H9 (cell line): ENCODE measurements at regions not wholly inside any gene's neighbourhood (a gene's known extent, or its start where the extent isn't known, plus 50 kb on each side); places are given as distances from the start of the nearest gene placed in this dataset.

Experiments used
- DNase-seq: peaks from one replicate; pipeline ENCODE4 v3.0.0-alpha.2; 2017
- H2AFZ ChIP-seq: one replicate; pipeline ENCODE4 v1.6.1; 2013; ENCODE audit warnings: mild to moderate bottlenecking, low read length, control low read depth, moderate library complexity
- H2AK5ac ChIP-seq: 2 replicates; pipeline ENCODE4 v1.6.1; 2013; ENCODE audit warnings: low read length, control low read depth, mixed read lengths; ENCODE audit not compliant: insufficient read length
- H2BK120ac ChIP-seq: one replicate; pipeline ENCODE4 v1.6.1; 2013; ENCODE audit warnings: low read depth, mild to moderate bottlenecking, low read length, control low read depth, inconsistent platforms; ENCODE audit not compliant: poor library complexity, severe bottlenecking
- H2BK12ac ChIP-seq: 2 replicates; pipeline ENCODE4 v1.6.1; 2013; ENCODE audit warnings: low read length, control low read depth, mixed read lengths, low read depth; ENCODE audit not compliant: insufficient read length
- H2BK15ac ChIP-seq: 2 replicates; pipeline ENCODE4 v1.6.1; 2013; ENCODE audit warnings: low read depth, low read length, control low read depth
- H2BK20ac ChIP-seq: one replicate; pipeline ENCODE4 v1.6.1; 2013; ENCODE audit warnings: low read depth, mild to moderate bottlenecking, low read length, control low read depth, inconsistent platforms; ENCODE audit not compliant: poor library complexity, severe bottlenecking
- H2BK5ac ChIP-seq: 2 replicates; pipeline ENCODE4 v1.6.1; 2013; ENCODE audit warnings: low read length, control low read depth, mixed read lengths; ENCODE audit not compliant: insufficient read length
- H3K14ac ChIP-seq: 2 replicates; pipeline ENCODE4 v1.6.1; 2013; ENCODE audit warnings: low read length, control low read depth; ENCODE audit not compliant: insufficient read depth
- H3K18ac ChIP-seq: 2 replicates; pipeline ENCODE4 v1.6.1; 2013; ENCODE audit warnings: low read depth, mild to moderate bottlenecking, mixed read lengths, low read length, control low read depth; ENCODE audit not compliant: insufficient read length
- H3K23ac ChIP-seq: 2 replicates; pipeline ENCODE4 v1.6.1; 2013; ENCODE audit warnings: low read length, control low read depth, mixed read lengths, low read depth; ENCODE audit not compliant: insufficient read length
- H3K23me2 ChIP-seq: 2 replicates; pipeline ENCODE4 v1.6.1; 2013; ENCODE audit warnings: low read depth, mild to moderate bottlenecking, mixed read lengths, low read length, control low read depth; ENCODE audit not compliant: insufficient read length, poor library complexity, severe bottlenecking
- H3K27ac ChIP-seq: 2 replicates; pipeline ENCODE4 v1.5.1; 2013; ENCODE audit warnings: low read length, control low read depth, mixed read lengths, low read depth; ENCODE audit not compliant: insufficient read length
- H3K27me3 ChIP-seq: 2 replicates; pipeline ENCODE4 v1.6.1; 2013; ENCODE audit warnings: low read length, control low read depth, inconsistent platforms; ENCODE audit not compliant: insufficient read depth
- H3K4ac ChIP-seq: 2 replicates; pipeline ENCODE4 v1.6.1; 2013; ENCODE audit warnings: low read depth, mild to moderate bottlenecking, control low read depth, inconsistent platforms, low read length, moderate library complexity
- H3K4me1 ChIP-seq: 2 replicates; pipeline ENCODE4 v1.6.1; 2013; ENCODE audit warnings: low read length, control low read depth, inconsistent platforms; ENCODE audit not compliant: insufficient read depth
- H3K4me2 ChIP-seq: 2 replicates; pipeline ENCODE4 v1.6.1; 2013; ENCODE audit warnings: low read length, control low read depth, mixed read lengths; ENCODE audit not compliant: insufficient read length, insufficient read depth
- H3K56ac ChIP-seq: 2 replicates; pipeline ENCODE4 v1.6.1; 2013; ENCODE audit warnings: low read depth, mild to moderate bottlenecking, mixed read lengths, low read length, control low read depth; ENCODE audit not compliant: insufficient read length
- H3K79me1 ChIP-seq: 2 replicates; pipeline ENCODE4 v1.6.1; 2013; ENCODE audit warnings: low read depth, mild to moderate bottlenecking, moderate library complexity, low read length, control low read depth, inconsistent platforms; ENCODE audit not compliant: insufficient read depth, poor library complexity, severe bottlenecking
- H3K79me2 ChIP-seq: 2 replicates; pipeline ENCODE4 v1.6.1; 2013; ENCODE audit warnings: low read length, control low read depth, inconsistent platforms; ENCODE audit not compliant: insufficient read depth
- H3K9ac ChIP-seq: 2 replicates; pipeline ENCODE4 v1.6.1; 2013; ENCODE audit warnings: low read length, control low read depth, mixed read lengths; ENCODE audit not compliant: insufficient read length; ENCODE audit errors: extremely low read depth
- H3K9me3 ChIP-seq: one replicate; pipeline ENCODE4 v1.6.1; 2013; ENCODE audit warnings: low read depth, low read length, inconsistent platforms; ENCODE audit not compliant: control insufficient read depth
- H3T11ph ChIP-seq: one replicate; pipeline ENCODE4 v1.6.1; 2013; ENCODE audit warnings: mild to moderate bottlenecking, low read length, control low read depth, inconsistent platforms
- H4K20me1 ChIP-seq: one replicate; pipeline ENCODE4 v1.6.1; 2013; ENCODE audit not compliant: control insufficient read depth, insufficient read length, insufficient read depth
- H4K5ac ChIP-seq: 2 replicates; pipeline ENCODE4 v1.6.1; 2013; ENCODE audit warnings: low read depth, mild to moderate bottlenecking, mixed read lengths, low read length, control low read depth; ENCODE audit not compliant: insufficient read length
- H4K8ac ChIP-seq: replicated peaks from 2 replicates; pipeline ENCODE4 v1.6.1; 2013; ENCODE audit warnings: low read length, control low read depth, mixed read lengths, low read depth; ENCODE audit not compliant: insufficient read length
- H4K91ac ChIP-seq: 2 replicates; pipeline ENCODE4 v1.6.1; 2013; ENCODE audit warnings: low read depth, mild to moderate bottlenecking, moderate library complexity, mixed read lengths, low read length, control low read depth; ENCODE audit not compliant: insufficient read length
- H3K27ac Mint-ChIP-seq, 3 experiments: 2 replicates in 2 of 3; 3 replicates in 1 of 3; pipeline ENCODE4 v1.8.0; 2020 to 2021; ENCODE audit warnings: mixed read lengths in 3 of 3, mild to moderate bottlenecking in 1 of 3, moderate library complexity in 1 of 3
- H3K27me3 Mint-ChIP-seq: 2 replicates; pipeline ENCODE4 v1.8.0; 2021; ENCODE audit warnings: low read depth, mild to moderate bottlenecking, moderate library complexity, mixed read lengths
- H3K36me3 Mint-ChIP-seq, 3 experiments: 2 replicates in 2 of 3; 3 replicates in 1 of 3; pipeline ENCODE4 v1.8.0; 2020 to 2021; ENCODE audit warnings: low read depth in 3 of 3, mixed read lengths in 3 of 3; ENCODE audit not compliant: insufficient read depth in 1 of 3
- H3K4me1 Mint-ChIP-seq, 2 experiments: 2 replicates each; pipeline ENCODE4 v1.8.0; 2020; ENCODE audit warnings: mixed read lengths in 2 of 2
- H3K4me3 Mint-ChIP-seq, 2 experiments: 2 replicates in 1 of 2; 3 replicates in 1 of 2; pipeline ENCODE4 v1.8.0; 2020 to 2021; ENCODE audit warnings: mild to moderate bottlenecking in 2 of 2, mixed read lengths in 2 of 2, moderate library complexity in 1 of 2
- H3K9me3 Mint-ChIP-seq, 2 experiments: 2 replicates in 1 of 2; 3 replicates in 1 of 2; pipeline ENCODE4 v1.8.0; 2020; ENCODE audit warnings: mild to moderate bottlenecking in 2 of 2, mixed read lengths in 2 of 2, moderate library complexity in 1 of 2
- WGBS: extraction: QIAGEN DNeasy Blood & Tissue Kit; methylation state at CpG from one replicate; pipeline ENCODE4 v1.1.7; 2013; ENCODE audit warnings: missing lambda C conversion rate, low lambda C conversion rate, mixed read lengths; ENCODE audit not compliant: insufficient read length; ENCODE audit errors: extremely low coverage; 5-methylcytosine and 5-hydroxymethylcytosine counted together
- TF ChIP-seq, protein P1 (sequence below): fragments of 200-600 bp; sonication (generic); conservative IDR thresholded peaks from 3 replicates; pipeline ENCODE4 v1.8.0; 2021; ENCODE audit warnings: antibody characterized with exemption, mild to moderate bottlenecking

DNA sequence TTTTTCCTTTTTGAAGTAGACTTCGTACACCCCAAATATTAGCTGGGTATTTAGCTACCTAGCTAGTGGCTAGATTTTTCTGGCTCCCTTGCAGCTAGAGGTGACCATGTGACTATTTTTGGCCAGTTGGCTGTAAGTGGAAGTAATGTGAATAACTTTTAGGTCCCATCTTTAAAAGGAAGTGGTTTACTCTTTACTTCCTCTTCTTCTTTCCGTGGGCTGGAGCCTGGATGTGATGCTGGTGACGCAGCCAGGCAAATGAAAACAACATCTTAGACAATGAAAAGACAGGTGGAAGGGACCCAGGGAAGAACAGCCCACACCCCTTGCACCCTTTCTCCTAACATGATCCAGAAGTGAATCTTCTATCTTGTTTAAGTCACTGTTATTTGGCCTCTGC lies 245.5 kb downstream of the ATP23 start:
- 0 out of 7 replicates have a peak, but pooled peaks cover 0 to 4% (median 2%) of the 10 kb centered on the region in 3 experiments for H3K36me3 Mint-ChIP-seq
- H3K9me3 ChIP-seq: no peaks in the 10 kb centered on the region
- no peak overlapping the region for H4K91ac ChIP-seq
- DNase-seq: no peak
- no peaks in the 10 kb centered on the region for H3K4me1 ChIP-seq
- no peak overlapping the region for H2BK120ac ChIP-seq
- H3K9ac ChIP-seq: no peak overlapping the region
- no peaks in the 10 kb centered on the region for H3K23me2 ChIP-seq
- H3K27me3 ChIP-seq: no peaks in the 10 kb centered on the region
- WGBS: no CpG with 5 or more reads among the region's 3 CpGs
- H3K4me2 ChIP-seq: no peak overlapping the region
- H2BK20ac ChIP-seq: no peak overlapping the region
- no peaks in the 10 kb centered on the region for H3K4me1 Mint-ChIP-seq
- no peak overlapping the region for H2BK12ac ChIP-seq
- no peak overlapping the region for H2BK5ac ChIP-seq
- no peak overlapping the region for H3K4ac ChIP-seq
- no peak overlapping the region for H2BK15ac ChIP-seq
- no peaks in the 10 kb centered on the region for H4K20me1 ChIP-seq
- no peaks in the 10 kb centered on the region for H3K79me2 ChIP-seq
- TF ChIP-seq, protein P1, sequence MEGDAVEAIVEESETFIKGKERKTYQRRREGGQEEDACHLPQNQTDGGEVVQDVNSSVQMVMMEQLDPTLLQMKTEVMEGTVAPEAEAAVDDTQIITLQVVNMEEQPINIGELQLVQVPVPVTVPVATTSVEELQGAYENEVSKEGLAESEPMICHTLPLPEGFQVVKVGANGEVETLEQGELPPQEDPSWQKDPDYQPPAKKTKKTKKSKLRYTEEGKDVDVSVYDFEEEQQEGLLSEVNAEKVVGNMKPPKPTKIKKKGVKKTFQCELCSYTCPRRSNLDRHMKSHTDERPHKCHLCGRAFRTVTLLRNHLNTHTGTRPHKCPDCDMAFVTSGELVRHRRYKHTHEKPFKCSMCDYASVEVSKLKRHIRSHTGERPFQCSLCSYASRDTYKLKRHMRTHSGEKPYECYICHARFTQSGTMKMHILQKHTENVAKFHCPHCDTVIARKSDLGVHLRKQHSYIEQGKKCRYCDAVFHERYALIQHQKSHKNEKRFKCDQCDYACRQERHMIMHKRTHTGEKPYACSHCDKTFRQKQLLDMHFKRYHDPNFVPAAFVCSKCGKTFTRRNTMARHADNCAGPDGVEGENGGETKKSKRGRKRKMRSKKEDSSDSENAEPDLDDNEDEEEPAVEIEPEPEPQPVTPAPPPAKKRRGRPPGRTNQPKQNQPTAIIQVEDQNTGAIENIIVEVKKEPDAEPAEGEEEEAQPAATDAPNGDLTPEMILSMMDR: no peak
- no peak overlapping the region for H3T11ph ChIP-seq
- H3K79me1 ChIP-seq: no peaks in the 10 kb centered on the region
- no peak overlapping the region for H2AK5ac ChIP-seq
- no peak overlapping the region for H3K56ac ChIP-seq
- H3K9me3 Mint-ChIP-seq: peaks cover 0 to 6% of the 10 kb centered on the region in 2 experiments; a peak in 1 of 5 replicates
- no peak overlapping the region for H3K4me3 Mint-ChIP-seq
- H3K27ac Mint-ChIP-seq: no peak overlapping the region
- H3K27ac ChIP-seq: no peak overlapping the region
- H3K14ac ChIP-seq: no peak overlapping the region
- H3K27me3 Mint-ChIP-seq: no peaks in the 10 kb centered on the region; the same call in 1 of the 2 replicates
- H4K5ac ChIP-seq: no peak overlapping the region
- no peak overlapping the region for H3K18ac ChIP-seq
- no peak overlapping the region for H4K8ac ChIP-seq
- no peak overlapping the region for H2AFZ ChIP-seq
- H3K23ac ChIP-seq: no peak overlapping the region
